Stimulated activated CD4-positive, alpha-beta T cell treated with anti-CD3 and anti-CD28 coated beads, Interleukin-1b, Interleukin-23, amount 100 ng/mL, for 1 hour (primary cell): ENCODE measurements at regions not wholly inside any gene's neighbourhood (a gene's known extent, or its start where the extent isn't known, plus 50 kb on each side); places are given as distances from the start of the nearest gene placed in this dataset.
"Not testable (repeated sequence)": the region's sequence is repeated elsewhere in the genome, so short reads cannot be mapped to it uniquely, and the experiment has no call there.

Experiments
- DNase-seq, 2 donors: peaks; one replicate each; pipeline ENCODE4 v3.0.0-alpha.2; 2020; ENCODE audit warnings: low read depth in 2 of 2

- no peak for DNase-seq
Measured at GRCh38 chr12:75798136-75798926, 233.2 kb downstream of the PHLDA1 start.

- DNase-seq, result no peak
Measured at GRCh38 chr12:75795125-75795524, 236.5 kb downstream of the PHLDA1 start.

- DNase-seq, result no peak
Measured at GRCh38 chr12:75792687-75793086, 238.9 kb downstream of the PHLDA1 start.

- no peak for DNase-seq
Measured at GRCh38 chr12:75790219-75790618, 241.4 kb downstream of the PHLDA1 start.

- DNase-seq, result not testable (repeated sequence)
Measured at GRCh38 chr12:75787146-75787545, 244.4 kb downstream of the PHLDA1 start.

- DNase-seq, result no peak
Measured at GRCh38 chr12:75786070-75786469, 245.5 kb downstream of the PHLDA1 start.

GRCh38 chr12:75784591-75784990 lies 247.0 kb downstream of the PHLDA1 start:
- DNase-seq, result no peak

GRCh38 chr12:75783093-75783877 lies 248.3 kb downstream of the PHLDA1 start:
- no peak for DNase-seq

GRCh38 chr12:75782069-75782581 lies 249.5 kb downstream of the PHLDA1 start:
- DNase-seq, result no peak

GRCh38 chr12:75781532-75782046 lies 250.0 kb downstream of the PHLDA1 start:
- no peak for DNase-seq

- no peak for DNase-seq
Measured at GRCh38 chr12:75779891-75780496, 251.6 kb downstream of the PHLDA1 start.

- DNase-seq, result no peak
Measured at GRCh38 chr12:75774261-75775052, 257.1 kb downstream of the PHLDA1 start.

- no peak for DNase-seq
Measured at GRCh38 chr12:75773377-75773776, 258.2 kb downstream of the PHLDA1 start.

GRCh38 chr12:75771023-75771422 lies 259.6 kb upstream of the KRR1 start:
- no peak for DNase-seq

- no peak for DNase-seq
Measured at GRCh38 chr12:75767957-75768356, 256.5 kb upstream of the KRR1 start.

- no peak for DNase-seq
Measured at GRCh38 chr12:75766263-75767160, 255.1 kb upstream of the KRR1 start.

- DNase-seq, result no peak
Measured at GRCh38 chr12:75765170-75766059, 254.0 kb upstream of the KRR1 start.

GRCh38 chr12:75764091-75764841 lies 252.9 kb upstream of the KRR1 start:
- no peak for DNase-seq
